A673 (cell line): ENCODE measurements at regions not wholly inside any gene's neighbourhood (a gene's known extent, or its start where the extent isn't known, plus 50 kb on each side); places are given as distances from the start of the nearest gene placed in this dataset.
"Not testable (repeated sequence)": the region's sequence is repeated elsewhere in the genome, so short reads cannot be mapped to it uniquely, and the experiment has no call there.

ENCODE experiments used
- CTCF ChIP-seq: fragments of 300-800, 200-600 bp; sonication (generic); conservative IDR thresholded peaks from 2 replicates; pipeline ENCODE4 v1.5.1; 2017; ENCODE audit warnings: low read depth, mild to moderate bottlenecking, antibody characterized with exemption, low read length, moderate library complexity, mixed read lengths
- EZH2 ChIP-seq: fragments of 200-600 bp; sonication (generic); IDR thresholded peaks from 2 replicates; pipeline ENCODE4 v1.6.1; 2017; ENCODE audit warnings: borderline replicate concordance, low read depth, mild to moderate bottlenecking, mixed read lengths, antibody characterized with exemption, low read length; ENCODE audit not compliant: poor library complexity, severe bottlenecking

- not testable (repeated sequence) for TF ChIP-seq CTCF, EZH2
These were observed 265.3 kb upstream of the IL12B start for GRCh38 chr5:159595561-159595960.
